ENCODE measurements at regions not wholly inside any gene's neighbourhood (a gene's known extent, or its start where the extent isn't known, plus 50 kb on each side); places are given as distances from the start of the nearest gene placed in this dataset.

DNA sequence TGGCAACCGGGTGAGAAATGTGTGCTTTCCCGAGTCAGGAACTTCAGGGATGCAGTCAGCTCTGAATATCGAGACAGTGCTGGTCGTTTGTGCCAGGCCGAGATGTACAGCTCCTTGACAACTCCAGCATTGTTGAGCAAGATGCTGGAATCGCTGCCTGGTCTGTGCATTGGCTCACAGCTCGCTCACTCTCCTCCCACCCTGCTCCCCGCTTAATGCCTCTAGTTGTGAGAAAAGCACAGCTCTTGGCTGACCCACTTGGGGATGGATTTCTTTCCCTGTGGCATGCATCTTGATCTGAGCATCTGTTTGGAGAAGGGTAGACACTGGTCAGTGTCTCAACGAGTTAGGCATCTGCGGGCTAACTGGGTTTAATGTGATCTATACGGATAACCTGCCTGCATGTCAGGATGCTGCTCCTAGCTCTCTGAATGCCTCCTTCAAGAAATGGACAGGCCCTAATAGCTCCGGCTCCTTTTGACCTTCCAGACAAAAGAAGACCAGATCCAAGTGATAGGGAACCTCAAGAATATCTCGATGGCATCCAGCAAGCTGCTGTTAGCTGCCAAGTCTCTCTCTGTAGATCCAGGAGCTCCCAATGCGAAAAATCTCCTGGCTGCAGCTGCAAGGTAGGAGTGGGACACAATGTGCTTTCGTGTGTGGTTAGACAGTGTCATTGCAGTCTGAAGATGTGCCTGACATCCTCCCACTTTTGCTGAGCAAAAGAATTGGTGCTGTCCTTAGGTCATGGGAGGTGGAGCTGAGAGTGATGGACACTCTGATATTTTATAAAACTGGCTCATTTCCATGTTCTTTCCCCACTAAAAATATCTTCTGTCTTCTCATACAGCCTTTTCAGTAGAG is 302.2 kb upstream of the TPM1 start:
- no peak overlapping the region for H3K4me3 ChIP-seq (ENCODE audit: control insufficient read depth, low read depth, low read length)
- TF ChIP-seq, protein P1, sequence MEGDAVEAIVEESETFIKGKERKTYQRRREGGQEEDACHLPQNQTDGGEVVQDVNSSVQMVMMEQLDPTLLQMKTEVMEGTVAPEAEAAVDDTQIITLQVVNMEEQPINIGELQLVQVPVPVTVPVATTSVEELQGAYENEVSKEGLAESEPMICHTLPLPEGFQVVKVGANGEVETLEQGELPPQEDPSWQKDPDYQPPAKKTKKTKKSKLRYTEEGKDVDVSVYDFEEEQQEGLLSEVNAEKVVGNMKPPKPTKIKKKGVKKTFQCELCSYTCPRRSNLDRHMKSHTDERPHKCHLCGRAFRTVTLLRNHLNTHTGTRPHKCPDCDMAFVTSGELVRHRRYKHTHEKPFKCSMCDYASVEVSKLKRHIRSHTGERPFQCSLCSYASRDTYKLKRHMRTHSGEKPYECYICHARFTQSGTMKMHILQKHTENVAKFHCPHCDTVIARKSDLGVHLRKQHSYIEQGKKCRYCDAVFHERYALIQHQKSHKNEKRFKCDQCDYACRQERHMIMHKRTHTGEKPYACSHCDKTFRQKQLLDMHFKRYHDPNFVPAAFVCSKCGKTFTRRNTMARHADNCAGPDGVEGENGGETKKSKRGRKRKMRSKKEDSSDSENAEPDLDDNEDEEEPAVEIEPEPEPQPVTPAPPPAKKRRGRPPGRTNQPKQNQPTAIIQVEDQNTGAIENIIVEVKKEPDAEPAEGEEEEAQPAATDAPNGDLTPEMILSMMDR (conservative IDR thresholded peaks at IDR 0.05; ENCODE audit: control insufficient read depth, insufficient read depth, low read depth, low read length) = no peak
- DNase-seq (ENCODE audit: low read depth) = no peak

DNA sequence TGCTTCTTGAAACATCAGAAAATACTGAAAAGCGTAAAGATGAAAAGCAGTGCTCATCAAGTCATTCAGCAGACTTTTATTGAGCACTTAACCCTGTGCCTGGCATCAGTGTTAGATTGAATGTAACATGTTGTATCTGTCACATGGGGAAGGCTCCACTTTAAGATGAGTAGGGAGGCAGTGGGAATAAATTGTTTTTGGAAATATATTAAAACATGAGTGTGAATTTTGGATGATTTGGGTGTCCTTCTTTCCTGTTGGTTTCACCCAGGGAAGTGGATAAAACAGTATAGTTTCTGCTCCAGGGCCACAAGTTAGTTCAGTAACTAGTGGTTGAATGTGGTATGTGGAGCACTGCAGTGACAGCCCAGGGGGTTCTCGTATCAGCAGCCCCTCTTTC is 301.4 kb upstream of the TPM1 start:
- no peak overlapping the region for H3K4me3 ChIP-seq (ENCODE audit: control insufficient read depth, low read depth, low read length)
- DNase-seq (ENCODE audit: low read depth) = no peak
- TF ChIP-seq, protein P1 (conservative IDR thresholded peaks at IDR 0.05; ENCODE audit: control insufficient read depth, insufficient read depth, low read depth, low read length) = no peak

DNA sequence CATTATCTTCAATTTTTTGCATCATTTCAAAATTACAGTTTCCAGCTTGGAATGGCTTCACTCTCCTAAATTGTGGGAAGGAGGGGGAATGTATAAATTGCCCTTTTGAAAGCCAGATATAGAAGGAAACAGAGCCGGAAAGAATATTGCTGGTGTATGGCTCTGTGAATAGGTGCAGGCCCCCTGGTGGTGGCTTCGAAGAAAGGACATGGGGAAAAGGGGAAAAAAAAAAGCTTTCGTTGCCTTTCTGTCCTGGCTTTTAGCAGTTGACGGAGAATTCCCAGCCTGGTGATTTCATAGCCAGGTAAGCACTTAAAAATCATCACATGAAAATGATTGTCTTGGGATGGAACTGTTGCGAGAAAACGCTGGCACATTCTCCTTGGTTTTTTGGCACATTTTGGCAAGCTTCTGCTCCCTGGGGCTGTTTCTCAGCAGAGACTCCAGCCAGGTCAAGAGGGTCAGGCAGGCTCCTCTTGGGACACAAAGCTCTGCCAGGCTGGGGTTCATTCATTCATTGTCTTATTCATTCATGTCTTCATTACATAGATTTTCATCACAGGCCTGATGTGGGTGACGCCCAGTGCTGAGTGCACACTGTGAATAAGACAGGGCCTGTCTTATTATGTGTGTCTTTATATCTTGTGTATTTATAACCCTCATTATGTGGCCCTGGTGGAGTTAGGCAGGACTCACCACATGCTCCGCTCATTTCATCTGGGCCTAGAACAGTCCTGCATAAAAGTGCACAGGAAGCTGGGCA is 300.0 kb upstream of the TPM1 start:
- DNase-seq (ENCODE audit: low read depth) = peak; percentile 98
- TF ChIP-seq, protein P1 (conservative IDR thresholded peaks at IDR 0.05; ENCODE audit: control insufficient read depth, insufficient read depth, low read depth, low read length) = peak; percentile 76
- H3K4me3 ChIP-seq (ENCODE audit: control insufficient read depth, low read depth, low read length) = no peak overlapping the region

DNA sequence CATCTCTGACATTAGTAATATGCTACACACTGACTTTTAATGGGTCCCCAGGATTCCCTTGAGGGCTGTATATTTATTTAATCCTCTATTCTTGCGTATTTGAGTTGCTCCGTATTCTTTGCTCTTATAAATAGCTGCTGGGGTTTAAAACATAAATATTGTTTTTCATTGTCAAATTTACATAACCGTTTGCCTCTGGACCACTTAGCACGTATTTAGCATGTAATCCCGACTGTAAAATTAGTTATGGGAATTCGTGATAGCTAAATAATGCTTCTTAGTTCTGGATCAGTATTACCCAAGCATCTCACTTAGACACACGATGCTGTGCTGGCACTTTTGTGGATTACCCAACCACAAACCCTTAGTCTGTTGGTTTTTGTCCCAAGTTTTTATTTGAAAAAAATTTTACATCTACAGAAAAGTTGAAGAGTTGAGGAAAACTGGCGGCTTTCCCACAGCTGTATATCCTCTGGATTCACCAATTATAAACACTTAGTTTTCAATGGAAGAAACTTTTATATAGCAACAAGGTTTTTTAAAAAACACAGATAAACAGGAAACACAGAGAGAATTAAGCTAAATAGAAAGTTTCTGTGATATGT is 296.8 kb upstream of the TPM1 start:
- DNase-seq (ENCODE audit: low read depth) = no peak
- H3K4me3 ChIP-seq (ENCODE audit: control insufficient read depth, low read depth, low read length) = no peak overlapping the region
- TF ChIP-seq, protein P1 (conservative IDR thresholded peaks at IDR 0.05; ENCODE audit: control insufficient read depth, insufficient read depth, low read depth, low read length) = no peak

DNA sequence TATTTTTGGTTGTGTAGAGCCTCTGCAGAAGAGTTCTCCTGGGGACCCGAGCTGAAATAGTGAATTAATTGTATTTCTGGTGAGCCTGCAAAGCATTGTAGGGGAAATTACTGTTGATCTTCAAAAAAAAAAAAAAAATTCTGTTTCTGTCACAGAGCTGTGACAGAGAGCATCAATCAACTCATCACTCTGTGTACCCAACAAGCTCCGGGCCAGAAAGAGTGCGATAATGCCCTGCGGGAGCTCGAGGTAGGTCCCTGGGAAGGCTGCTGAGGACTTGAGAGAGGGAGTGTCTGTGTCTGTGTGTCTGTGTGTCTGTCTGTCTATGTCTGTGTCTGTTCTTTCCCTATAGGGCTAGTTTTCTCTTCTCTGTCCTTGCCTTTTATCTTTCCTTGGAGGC is 294.4 kb upstream of the TPM1 start:
- TF ChIP-seq, protein P1 (conservative IDR thresholded peaks at IDR 0.05; ENCODE audit: control insufficient read depth, insufficient read depth, low read depth, low read length) = no peak
- H3K4me3 ChIP-seq (ENCODE audit: control insufficient read depth, low read depth, low read length) = no peak overlapping the region
- DNase-seq (ENCODE audit: low read depth) = no peak

DNA sequence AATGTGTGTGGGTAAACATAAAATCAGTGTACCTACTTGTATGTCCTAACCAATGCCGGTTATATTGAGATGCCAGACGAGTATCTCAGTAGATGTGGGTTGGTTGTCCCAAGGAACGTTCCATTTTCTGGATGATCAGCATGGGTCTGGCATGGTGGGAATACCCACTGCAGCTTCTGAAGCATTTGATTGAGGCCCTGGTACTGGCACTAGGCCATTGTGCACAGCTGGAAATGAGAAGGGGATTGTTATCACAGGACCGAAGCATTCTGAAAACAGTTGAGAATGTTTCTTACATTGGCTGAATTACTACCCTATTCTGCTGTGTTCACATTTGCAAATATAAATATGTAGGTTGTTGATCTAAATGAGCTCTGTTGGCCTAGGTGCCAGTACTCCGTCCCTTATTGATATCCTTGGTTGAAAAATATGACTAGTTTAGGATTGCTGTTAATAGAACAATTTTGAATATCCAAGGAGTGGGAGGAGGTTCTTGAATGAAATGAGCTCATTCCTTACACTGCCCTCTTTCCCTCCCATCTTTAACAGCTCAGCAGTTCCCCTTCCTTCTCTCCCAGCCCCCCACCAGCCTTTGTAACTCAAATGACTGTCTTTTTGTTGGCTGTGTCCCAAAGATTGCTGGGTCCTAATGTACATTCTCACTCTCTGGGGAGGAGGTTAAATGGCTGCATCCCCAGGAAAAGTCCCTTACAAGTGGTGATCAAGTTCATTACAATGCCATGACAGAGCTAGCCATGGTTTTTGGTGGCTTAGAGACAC is 293.3 kb upstream of the TPM1 start:
- no peak for DNase-seq (ENCODE audit: low read depth)
- no peak overlapping the region for H3K4me3 ChIP-seq (ENCODE audit: control insufficient read depth, low read depth, low read length)
- TF ChIP-seq, protein P1 (conservative IDR thresholded peaks at IDR 0.05; ENCODE audit: control insufficient read depth, insufficient read depth, low read depth, low read length) = no peak
